Panc1 (cell line): ENCODE measurements at regions not wholly inside any gene's neighbourhood (a gene's known extent, or its start where the extent isn't known, plus 50 kb on each side); places are given as distances from the start of the nearest gene placed in this dataset.

ENCODE experiments used
- TF ChIP-seq, protein P1 (sequence below): fragments of 450-650 bp; IDR thresholded peaks from 2 replicates; pipeline ENCODE4 v1.5.1; 2017; ENCODE audit warnings: mild to moderate bottlenecking
- TF ChIP-seq, protein P2 (sequence below), 2 experiments: IDR thresholded peaks; 2 replicates each; pipeline ENCODE4 v1.6.1; 2011 to 2012; ENCODE audit warnings: low read depth in 2 of 2, control low read depth in 1 of 2, low read length in 1 of 2, mild to moderate bottlenecking in 1 of 2, moderate library complexity in 1 of 2; ENCODE audit not compliant: insufficient read depth in 1 of 2

DNA sequence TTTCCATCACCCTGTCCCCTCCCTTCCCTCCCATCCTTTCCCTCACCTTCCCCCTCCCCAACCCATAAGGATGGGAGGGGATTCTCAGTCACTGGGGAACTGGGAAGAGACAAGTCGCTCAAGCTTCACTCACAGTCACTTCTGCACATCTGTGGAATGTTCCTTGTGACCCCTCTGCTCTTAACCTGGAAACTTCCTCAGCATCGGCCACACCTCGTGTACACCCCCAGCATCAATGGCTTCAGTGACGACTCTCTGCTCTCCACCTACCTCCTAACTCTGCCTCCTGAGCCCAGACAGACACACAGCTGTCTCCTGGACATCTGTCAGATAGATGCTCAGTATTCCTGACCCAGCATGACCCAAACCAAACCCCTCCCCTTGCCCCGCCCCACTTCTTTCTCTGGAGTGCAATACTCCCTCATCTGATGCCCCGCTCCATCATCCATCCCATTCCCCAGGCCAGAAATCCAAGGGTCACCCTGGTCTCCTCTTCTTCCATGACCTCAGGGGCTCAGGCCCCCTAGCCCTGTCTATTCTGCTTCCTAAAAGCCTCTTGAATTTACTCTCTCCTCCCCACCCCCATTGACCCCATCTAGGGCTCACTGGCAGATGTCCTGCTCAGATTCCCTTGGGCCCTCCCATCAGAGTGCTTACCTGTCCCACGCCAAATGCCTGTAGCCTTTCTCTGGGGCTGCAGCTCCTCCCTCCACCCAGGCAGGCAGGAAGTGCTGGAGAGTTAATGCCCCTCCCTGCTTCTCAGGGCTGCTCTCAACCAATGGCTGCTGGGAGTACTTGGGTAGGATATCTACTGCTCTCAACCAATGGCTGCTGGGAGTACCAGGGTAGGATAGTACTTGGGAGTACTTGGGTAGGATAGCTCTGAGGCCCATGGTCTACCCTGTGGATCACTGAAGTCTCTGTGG is 83.1 kb upstream of the CSF3R start:
- TF ChIP-seq, protein P1, sequence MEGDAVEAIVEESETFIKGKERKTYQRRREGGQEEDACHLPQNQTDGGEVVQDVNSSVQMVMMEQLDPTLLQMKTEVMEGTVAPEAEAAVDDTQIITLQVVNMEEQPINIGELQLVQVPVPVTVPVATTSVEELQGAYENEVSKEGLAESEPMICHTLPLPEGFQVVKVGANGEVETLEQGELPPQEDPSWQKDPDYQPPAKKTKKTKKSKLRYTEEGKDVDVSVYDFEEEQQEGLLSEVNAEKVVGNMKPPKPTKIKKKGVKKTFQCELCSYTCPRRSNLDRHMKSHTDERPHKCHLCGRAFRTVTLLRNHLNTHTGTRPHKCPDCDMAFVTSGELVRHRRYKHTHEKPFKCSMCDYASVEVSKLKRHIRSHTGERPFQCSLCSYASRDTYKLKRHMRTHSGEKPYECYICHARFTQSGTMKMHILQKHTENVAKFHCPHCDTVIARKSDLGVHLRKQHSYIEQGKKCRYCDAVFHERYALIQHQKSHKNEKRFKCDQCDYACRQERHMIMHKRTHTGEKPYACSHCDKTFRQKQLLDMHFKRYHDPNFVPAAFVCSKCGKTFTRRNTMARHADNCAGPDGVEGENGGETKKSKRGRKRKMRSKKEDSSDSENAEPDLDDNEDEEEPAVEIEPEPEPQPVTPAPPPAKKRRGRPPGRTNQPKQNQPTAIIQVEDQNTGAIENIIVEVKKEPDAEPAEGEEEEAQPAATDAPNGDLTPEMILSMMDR: no peak
- TF ChIP-seq, protein P2, sequence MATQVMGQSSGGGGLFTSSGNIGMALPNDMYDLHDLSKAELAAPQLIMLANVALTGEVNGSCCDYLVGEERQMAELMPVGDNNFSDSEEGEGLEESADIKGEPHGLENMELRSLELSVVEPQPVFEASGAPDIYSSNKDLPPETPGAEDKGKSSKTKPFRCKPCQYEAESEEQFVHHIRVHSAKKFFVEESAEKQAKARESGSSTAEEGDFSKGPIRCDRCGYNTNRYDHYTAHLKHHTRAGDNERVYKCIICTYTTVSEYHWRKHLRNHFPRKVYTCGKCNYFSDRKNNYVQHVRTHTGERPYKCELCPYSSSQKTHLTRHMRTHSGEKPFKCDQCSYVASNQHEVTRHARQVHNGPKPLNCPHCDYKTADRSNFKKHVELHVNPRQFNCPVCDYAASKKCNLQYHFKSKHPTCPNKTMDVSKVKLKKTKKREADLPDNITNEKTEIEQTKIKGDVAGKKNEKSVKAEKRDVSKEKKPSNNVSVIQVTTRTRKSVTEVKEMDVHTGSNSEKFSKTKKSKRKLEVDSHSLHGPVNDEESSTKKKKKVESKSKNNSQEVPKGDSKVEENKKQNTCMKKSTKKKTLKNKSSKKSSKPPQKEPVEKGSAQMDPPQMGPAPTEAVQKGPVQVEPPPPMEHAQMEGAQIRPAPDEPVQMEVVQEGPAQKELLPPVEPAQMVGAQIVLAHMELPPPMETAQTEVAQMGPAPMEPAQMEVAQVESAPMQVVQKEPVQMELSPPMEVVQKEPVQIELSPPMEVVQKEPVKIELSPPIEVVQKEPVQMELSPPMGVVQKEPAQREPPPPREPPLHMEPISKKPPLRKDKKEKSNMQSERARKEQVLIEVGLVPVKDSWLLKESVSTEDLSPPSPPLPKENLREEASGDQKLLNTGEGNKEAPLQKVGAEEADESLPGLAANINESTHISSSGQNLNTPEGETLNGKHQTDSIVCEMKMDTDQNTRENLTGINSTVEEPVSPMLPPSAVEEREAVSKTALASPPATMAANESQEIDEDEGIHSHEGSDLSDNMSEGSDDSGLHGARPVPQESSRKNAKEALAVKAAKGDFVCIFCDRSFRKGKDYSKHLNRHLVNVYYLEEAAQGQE (IDR thresholded peaks at IDR 0.05; ENCODE audit: insufficient read depth in 1 of 2, low read depth in 2 of 2, low read length in 1 of 2): no peak
